ENCODE measurements at regions not wholly inside any gene's neighbourhood (a gene's known extent, or its start where the extent isn't known, plus 50 kb on each side); places are given as distances from the start of the nearest gene placed in this dataset.

DNA sequence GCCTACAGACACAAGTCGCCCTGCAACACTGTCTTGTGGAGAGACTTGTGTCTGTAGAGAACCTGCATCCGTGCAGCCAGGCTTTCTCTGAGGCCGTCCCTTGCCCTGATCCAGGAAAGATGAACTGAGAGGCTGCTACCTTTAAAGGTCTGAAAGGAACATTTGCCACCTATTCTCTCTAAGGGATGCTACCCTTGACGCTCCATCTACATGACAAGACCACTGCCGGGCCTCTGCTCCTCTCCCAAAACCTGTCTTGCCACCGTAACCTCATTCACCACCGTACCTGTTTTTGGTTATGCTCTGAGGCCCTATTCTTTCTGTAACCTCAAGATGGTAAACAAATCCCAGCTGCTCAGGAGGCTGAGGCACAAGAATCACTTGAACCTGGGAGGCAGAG lies 73.9 kb downstream of the FOXF2 start:
- no peak overlapping the region for H3K27ac Mint-ChIP-seq
- TF ChIP-seq CTCF (IDR thresholded peaks at IDR 0.05; ENCODE audit: unreplicated experiment), result no peak
- peaks cover 2% of the 10 kb centered on the region for H3K27me3 Mint-ChIP-seq (ENCODE audit: low read depth)
- H3K9me3 Mint-ChIP-seq, result no peaks in the 10 kb centered on the region
- H3K4me3 Mint-ChIP-seq, result no peak overlapping the region
- no peak for DNase-seq (ENCODE audit: low spot score in 2 of 2, unreplicated experiment in 2 of 2)
- no peaks in the 10 kb centered on the region for H3K36me3 Mint-ChIP-seq
- peaks cover 6% of the 10 kb centered on the region for H3K4me1 Mint-ChIP-seq

DNA sequence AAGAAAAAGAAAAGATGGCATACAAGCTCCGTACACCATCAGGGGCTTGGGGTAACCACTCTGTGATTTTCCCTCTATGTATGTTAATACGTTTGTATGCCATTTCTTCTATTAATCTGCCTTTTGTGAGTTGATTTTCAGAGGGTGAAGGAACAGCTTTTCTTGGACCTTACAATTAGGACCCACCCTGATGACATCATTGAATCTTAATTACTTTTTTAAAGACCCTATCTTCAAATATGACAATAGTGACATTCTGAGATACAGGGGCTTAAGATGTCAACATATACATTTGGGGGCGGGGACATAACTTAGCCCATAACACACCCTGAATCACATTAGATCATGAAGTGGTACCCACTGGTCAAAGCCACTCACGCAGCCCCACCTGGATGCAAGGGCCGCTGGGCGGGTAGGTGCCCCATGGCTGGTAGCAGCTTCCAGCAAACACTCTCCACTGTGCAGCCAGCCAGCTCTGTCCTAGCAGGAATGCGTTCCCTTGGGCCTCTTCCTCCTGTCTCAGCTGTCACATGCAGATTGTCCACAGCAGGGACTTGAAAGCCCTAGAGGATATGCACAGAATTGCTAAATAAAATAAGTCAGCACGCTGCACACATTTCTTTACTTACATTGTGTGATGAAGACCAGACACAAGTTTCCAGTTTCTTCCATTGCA lies 74.5 kb downstream of the FOXF2 start:
- no peaks in the 10 kb centered on the region for H3K9me3 Mint-ChIP-seq
- no peak for TF ChIP-seq CTCF (IDR thresholded peaks at IDR 0.05; ENCODE audit: unreplicated experiment)
- no peak overlapping the region for H3K4me3 Mint-ChIP-seq
- peaks cover 2% of the 10 kb centered on the region for H3K27me3 Mint-ChIP-seq (ENCODE audit: low read depth)
- no peak for DNase-seq (ENCODE audit: low spot score in 2 of 2, unreplicated experiment in 2 of 2)
- no peak overlapping the region for H3K27ac Mint-ChIP-seq
- peaks cover 6% of the 10 kb centered on the region for H3K4me1 Mint-ChIP-seq
- no peaks in the 10 kb centered on the region for H3K36me3 Mint-ChIP-seq

- H3K36me3 Mint-ChIP-seq, result no peaks in the 10 kb centered on the region
- H3K27me3 Mint-ChIP-seq (ENCODE audit: low read depth), result peaks cover 2% of the 10 kb centered on the region
- TF ChIP-seq CTCF (IDR thresholded peaks at IDR 0.05; ENCODE audit: unreplicated experiment), result no peak
- no peak overlapping the region for H3K27ac Mint-ChIP-seq
- no peak overlapping the region for H3K4me3 Mint-ChIP-seq
- no peak for DNase-seq (ENCODE audit: low spot score in 2 of 2, unreplicated experiment in 2 of 2)
- peaks cover 6% of the 10 kb centered on the region for H3K4me1 Mint-ChIP-seq
- H3K9me3 Mint-ChIP-seq, result no peaks in the 10 kb centered on the region
Observed at GRCh38 chr6:1464781-1465370, 75.5 kb downstream of the FOXF2 start.

GRCh38 chr6:1468126-1468525 lies 78.8 kb downstream of the FOXF2 start:
- Mint-ChIP-seq H3K27me3 (ENCODE audit: low read depth) (peaks cover 2% of the 10 kb centered on the region), H3K36me3 (no peaks in the 10 kb centered on the region), H3K9me3 (no peaks in the 10 kb centered on the region), H3K4me1 (peaks cover 8% of the 10 kb centered on the region), H3K4me3 (no peak overlapping the region), H3K27ac (no peak overlapping the region)
- no peak for TF ChIP-seq CTCF (IDR thresholded peaks at IDR 0.05; ENCODE audit: unreplicated experiment)
- DNase-seq (ENCODE audit: low spot score in 2 of 2, unreplicated experiment in 2 of 2), result no peak

- no peak for DNase-seq (ENCODE audit: low spot score in 2 of 2, unreplicated experiment in 2 of 2)
- Mint-ChIP-seq H3K4me3 (no peak overlapping the region), H3K27me3 (ENCODE audit: low read depth) (peaks cover 2% of the 10 kb centered on the region), H3K4me1 (peaks cover 8% of the 10 kb centered on the region), H3K9me3 (no peaks in the 10 kb centered on the region), H3K36me3 (no peaks in the 10 kb centered on the region), H3K27ac (no peak overlapping the region)
- TF ChIP-seq CTCF (IDR thresholded peaks at IDR 0.05; ENCODE audit: unreplicated experiment), result no peak
Observed at GRCh38 chr6:1470040-1470439, 80.7 kb downstream of the FOXF2 start.
